Rectal smooth muscle tissue (tissue), 1 donor: ENCODE measurements at regions not wholly inside any gene's neighbourhood (a gene's known extent, or its start where the extent isn't known, plus 50 kb on each side); places are given as distances from the start of the nearest gene placed in this dataset.

Experiments
- H3K27ac ChIP-seq: one replicate; pipeline ENCODE4 v1.7.0; 2013; ENCODE audit warnings: low read depth, low read length, inconsistent platforms
- H3K27me3 ChIP-seq: one replicate; pipeline ENCODE4 v1.7.0; 2013; ENCODE audit warnings: low read length; ENCODE audit not compliant: control insufficient read depth, insufficient read depth
- H3K36me3 ChIP-seq: one replicate; pipeline ENCODE4 v1.7.0; 2013; ENCODE audit warnings: low read length; ENCODE audit not compliant: control insufficient read depth, insufficient read depth
- H3K4me1 ChIP-seq: one replicate; pipeline ENCODE4 v1.7.0; 2013; ENCODE audit warnings: low read length; ENCODE audit not compliant: control insufficient read depth, insufficient read depth
- H3K4me3 ChIP-seq: one replicate; pipeline ENCODE4 v1.7.0; 2013; ENCODE audit warnings: low read length
- H3K9ac ChIP-seq: one replicate; pipeline ENCODE4 v1.7.0; 2013; ENCODE audit warnings: low read length

GRCh38 chr5:96157841-96158291 is 196.2 kb upstream of the ELL2 start:
- H3K27me3 ChIP-seq, result no peaks in the 10 kb centered on the region
- no peaks in the 10 kb centered on the region for H3K36me3 ChIP-seq
- no peak overlapping the region for H3K9ac ChIP-seq
- H3K4me1 ChIP-seq, result no peaks in the 10 kb centered on the region
- no peak overlapping the region for H3K27ac ChIP-seq
- no peak overlapping the region for H3K4me3 ChIP-seq

- H3K4me1 ChIP-seq, result no peaks in the 10 kb centered on the region
- H3K27ac ChIP-seq, result no peak overlapping the region
- H3K9ac ChIP-seq, result no peak overlapping the region
- H3K4me3 ChIP-seq, result no peak overlapping the region
- H3K36me3 ChIP-seq, result no peaks in the 10 kb centered on the region
- no peaks in the 10 kb centered on the region for H3K27me3 ChIP-seq
Measured at GRCh38 chr5:96157077-96157780, 195.6 kb upstream of the ELL2 start.

GRCh38 chr5:96155147-96155546 is 193.5 kb upstream of the ELL2 start:
- H3K9ac ChIP-seq, result no peak overlapping the region
- H3K27ac ChIP-seq, result no peak overlapping the region
- H3K27me3 ChIP-seq, result no peaks in the 10 kb centered on the region
- H3K4me1 ChIP-seq, result no peaks in the 10 kb centered on the region
- H3K4me3 ChIP-seq, result no peak overlapping the region
- no peaks in the 10 kb centered on the region for H3K36me3 ChIP-seq

- Histone ChIP-seq H3K27me3 (no peaks in the 10 kb centered on the region), H3K9ac (no peak overlapping the region), H3K4me1 (no peaks in the 10 kb centered on the region), H3K4me3 (no peak overlapping the region), H3K27ac (no peak overlapping the region), H3K36me3 (no peaks in the 10 kb centered on the region)
Measured at GRCh38 chr5:96151891-96152290, 190.2 kb upstream of the ELL2 start.

GRCh38 chr5:96150007-96150406 is 188.4 kb upstream of the ELL2 start:
- Histone ChIP-seq H3K4me3 (no peak overlapping the region), H3K36me3 (no peaks in the 10 kb centered on the region), H3K9ac (no peak overlapping the region), H3K27me3 (no peaks in the 10 kb centered on the region), H3K27ac (no peak overlapping the region), H3K4me1 (no peaks in the 10 kb centered on the region)

- H3K4me3 ChIP-seq, result no peak overlapping the region
- no peaks in the 10 kb centered on the region for H3K36me3 ChIP-seq
- H3K27ac ChIP-seq, result no peak overlapping the region
- no peak overlapping the region for H3K9ac ChIP-seq
- no peaks in the 10 kb centered on the region for H3K27me3 ChIP-seq
- H3K4me1 ChIP-seq, result no peaks in the 10 kb centered on the region
Measured at GRCh38 chr5:96149546-96149945, 187.9 kb upstream of the ELL2 start.

- Histone ChIP-seq H3K36me3 (no peaks in the 10 kb centered on the region), H3K27me3 (no peaks in the 10 kb centered on the region), H3K9ac (no peak overlapping the region), H3K4me3 (no peak overlapping the region), H3K27ac (no peak overlapping the region), H3K4me1 (no peaks in the 10 kb centered on the region)
Measured at GRCh38 chr5:96149021-96149420, 187.4 kb upstream of the ELL2 start.

- Histone ChIP-seq H3K4me3 (no peak overlapping the region), H3K27me3 (no peaks in the 10 kb centered on the region), H3K36me3 (no peaks in the 10 kb centered on the region), H3K9ac (no peak overlapping the region), H3K4me1 (no peaks in the 10 kb centered on the region), H3K27ac (no peak overlapping the region)
Measured at GRCh38 chr5:96148376-96148775, 186.7 kb upstream of the ELL2 start.

GRCh38 chr5:96147866-96148265 is 186.2 kb upstream of the ELL2 start:
- H3K36me3 ChIP-seq, result no peaks in the 10 kb centered on the region
- H3K9ac ChIP-seq, result no peak overlapping the region
- no peaks in the 10 kb centered on the region for H3K27me3 ChIP-seq
- no peak overlapping the region for H3K4me3 ChIP-seq
- no peaks in the 10 kb centered on the region for H3K4me1 ChIP-seq
- H3K27ac ChIP-seq, result no peak overlapping the region

- H3K4me1 ChIP-seq, result no peaks in the 10 kb centered on the region
- H3K4me3 ChIP-seq, result no peak overlapping the region
- no peak overlapping the region for H3K9ac ChIP-seq
- no peaks in the 10 kb centered on the region for H3K27me3 ChIP-seq
- no peaks in the 10 kb centered on the region for H3K36me3 ChIP-seq
- H3K27ac ChIP-seq, result no peak overlapping the region
Measured at GRCh38 chr5:96146675-96147074, 185.0 kb upstream of the ELL2 start.

- Histone ChIP-seq H3K9ac (no peak overlapping the region), H3K4me1 (no peaks in the 10 kb centered on the region), H3K36me3 (no peaks in the 10 kb centered on the region), H3K27ac (no peak overlapping the region), H3K27me3 (no peaks in the 10 kb centered on the region), H3K4me3 (no peak overlapping the region)
Measured at GRCh38 chr5:96144289-96144688, 182.6 kb upstream of the ELL2 start.

- Histone ChIP-seq H3K27ac (no peak overlapping the region), H3K9ac (no peak overlapping the region), H3K4me1 (no peaks in the 10 kb centered on the region), H3K27me3 (no peaks in the 10 kb centered on the region), H3K4me3 (no peak overlapping the region), H3K36me3 (no peaks in the 10 kb centered on the region)
Measured at GRCh38 chr5:96143450-96143849, 181.8 kb upstream of the ELL2 start.

- Histone ChIP-seq H3K27me3 (no peaks in the 10 kb centered on the region), H3K27ac (no peak overlapping the region), H3K9ac (no peak overlapping the region), H3K36me3 (no peaks in the 10 kb centered on the region), H3K4me3 (no peak overlapping the region), H3K4me1 (no peaks in the 10 kb centered on the region)
Measured at GRCh38 chr5:96142786-96143434, 181.3 kb upstream of the ELL2 start.
